Right cardiac atrium (tissue), 5 donors: ENCODE measurements at regions not wholly inside any gene's neighbourhood (a gene's known extent, or its start where the extent isn't known, plus 50 kb on each side); places are given as distances from the start of the nearest gene placed in this dataset.
"Not testable (repeated sequence)": the region's sequence is repeated elsewhere in the genome, so short reads cannot be mapped to it uniquely, and the experiment has no call there.

Source experiments
- ATAC-seq, 2 donors: fragments of 200-7000 bp; cut with Tn5 transposase; one replicate each; pipeline versions ENCODE4 v1.8.0 to v1.9.1; 2020; ENCODE audit warnings: moderate library complexity in 2 of 2, mild to moderate bottlenecking in 1 of 2
- DNase-seq, 3 donors: peaks; one replicate each; pipeline ENCODE4 v3.0.0-alpha.2; 2020
- H3K27ac ChIP-seq: one replicate; pipeline ENCODE4 v1.5.1; 2013; ENCODE audit warnings: mild to moderate bottlenecking, low read length, control low read depth, moderate library complexity
- H3K27me3 ChIP-seq: one replicate; pipeline ENCODE4 v1.6.1; 2013; ENCODE audit not compliant: control insufficient read depth, insufficient read depth
- H3K4me1 ChIP-seq: one replicate; pipeline ENCODE4 v1.6.1; 2013; ENCODE audit warnings: low read length; ENCODE audit not compliant: control insufficient read depth, insufficient read depth
- H3K4me3 ChIP-seq: one replicate; pipeline ENCODE4 v1.5.1; 2013; ENCODE audit warnings: low read length, control low read depth
- H3K9me3 ChIP-seq: one replicate; pipeline ENCODE4 v1.6.1; 2013; ENCODE audit warnings: low read length; ENCODE audit not compliant: control insufficient read depth
- WGBS: extraction: QIAGEN DNeasy Blood & Tissue Kit; methylation state at CpG from one replicate; pipeline ENCODE4 v1.1.7; 2013; 5-methylcytosine and 5-hydroxymethylcytosine counted together
- intact Hi-C, 4 donors: fragments of 100-400 bp; cut with DNase I; formaldehyde crosslinking; loops; one replicate each; pipeline versions ENCODE4 v1.11.0 to v1.14.0; 2022 to 2023
- donor health status: healthy with polysubstance abuse.
- donor health status: DM: no; HTN: yes; CAD: no.
- donor health status: DM: no; HTN: no; CAD: no.
- donor health status: DM: no; HTN: yes; CAD: no; lungs with severe emphysema.
- donor health status: DM: yes; HTN: yes; CAD: no.

DNA sequence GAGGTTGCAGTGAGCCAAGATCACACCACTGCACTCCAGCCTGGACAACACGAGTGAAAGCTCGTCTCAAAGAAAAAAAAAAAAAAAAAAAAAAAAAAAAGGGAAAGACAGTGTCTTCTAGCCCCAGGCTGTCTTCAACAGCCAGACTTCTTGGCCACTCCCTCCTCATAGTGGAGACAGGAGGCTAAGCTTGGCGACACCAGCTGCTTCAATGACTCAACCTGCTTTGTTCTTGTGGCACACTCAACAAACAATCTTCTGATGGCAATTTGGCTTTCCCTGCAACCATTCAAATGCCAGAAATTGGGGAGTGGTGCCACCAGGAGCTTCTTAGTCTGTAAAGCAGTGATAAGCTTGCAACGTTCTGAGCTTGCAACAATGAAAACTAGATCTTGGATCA is 290.4 kb upstream of the DYNLRB2 start:
- intact Hi-C loops: no loop called here
- H3K9me3 ChIP-seq: no peaks in the 10 kb centered on the region
- H3K4me1 ChIP-seq: no peaks in the 10 kb centered on the region
- 83% methylated on average over 4 of the region's 4 CpGs for WGBS
- DNase-seq (no peak), ATAC-seq (no peak)
- H3K4me3 ChIP-seq: no peak overlapping the region
- no peak overlapping the region for H3K27ac ChIP-seq
- no peaks in the 10 kb centered on the region for H3K27me3 ChIP-seq

DNA sequence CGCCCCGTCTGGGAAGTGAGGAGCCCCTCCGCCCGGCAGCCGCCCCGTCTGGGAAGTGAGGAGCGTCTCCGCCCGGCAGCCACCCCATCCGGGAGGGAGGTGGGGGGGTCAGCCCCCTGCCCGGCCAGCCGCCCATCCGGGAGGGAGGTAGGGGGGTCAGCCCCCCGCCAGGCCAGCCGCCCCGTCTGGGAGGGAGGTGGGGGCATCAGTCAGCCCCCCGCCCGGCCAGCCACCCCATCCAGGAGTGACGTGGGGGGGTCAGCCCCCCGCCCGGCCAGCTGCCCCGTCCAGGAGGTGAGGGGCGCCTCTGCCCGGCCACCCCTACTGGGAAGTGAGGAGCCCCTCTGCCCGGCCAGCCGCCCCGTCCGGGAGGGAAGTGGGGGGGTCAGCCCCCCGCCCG is 297.5 kb upstream of the DYNLRB2 start:
- ATAC-seq, H3K4me1 ChIP-seq, DNase-seq, intact Hi-C loops, H3K27ac ChIP-seq, H3K27me3 ChIP-seq, H3K4me3 ChIP-seq, H3K9me3 ChIP-seq: not testable (repeated sequence)
- 96% methylated on average over 8 of the region's 30 CpGs for WGBS

DNA sequence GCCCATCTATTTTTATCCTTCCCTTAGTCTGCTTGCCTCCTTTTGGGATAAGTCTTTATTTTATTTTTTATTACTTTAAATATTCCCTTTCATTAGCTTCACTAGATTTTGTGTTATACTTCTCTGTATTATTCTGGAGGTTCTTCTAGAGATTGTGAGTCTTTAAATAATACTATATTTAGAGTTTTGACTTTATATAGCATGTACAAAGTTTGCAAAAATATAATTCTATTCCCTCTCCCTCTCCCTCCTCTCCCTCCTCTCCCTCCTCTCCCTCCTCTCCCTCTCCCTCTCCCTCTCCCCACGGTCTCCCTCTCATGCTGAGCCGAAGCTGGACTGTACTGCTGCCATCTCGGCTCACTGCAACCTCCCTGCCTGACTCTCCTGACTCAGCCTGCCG is 298.5 kb upstream of the DYNLRB2 start:
- WGBS: 81% methylated on average over 3 of the region's 4 CpGs
- H3K27ac ChIP-seq, H3K27me3 ChIP-seq, H3K4me3 ChIP-seq, H3K9me3 ChIP-seq, DNase-seq, ATAC-seq, H3K4me1 ChIP-seq, intact Hi-C loops: not testable (repeated sequence)

DNA sequence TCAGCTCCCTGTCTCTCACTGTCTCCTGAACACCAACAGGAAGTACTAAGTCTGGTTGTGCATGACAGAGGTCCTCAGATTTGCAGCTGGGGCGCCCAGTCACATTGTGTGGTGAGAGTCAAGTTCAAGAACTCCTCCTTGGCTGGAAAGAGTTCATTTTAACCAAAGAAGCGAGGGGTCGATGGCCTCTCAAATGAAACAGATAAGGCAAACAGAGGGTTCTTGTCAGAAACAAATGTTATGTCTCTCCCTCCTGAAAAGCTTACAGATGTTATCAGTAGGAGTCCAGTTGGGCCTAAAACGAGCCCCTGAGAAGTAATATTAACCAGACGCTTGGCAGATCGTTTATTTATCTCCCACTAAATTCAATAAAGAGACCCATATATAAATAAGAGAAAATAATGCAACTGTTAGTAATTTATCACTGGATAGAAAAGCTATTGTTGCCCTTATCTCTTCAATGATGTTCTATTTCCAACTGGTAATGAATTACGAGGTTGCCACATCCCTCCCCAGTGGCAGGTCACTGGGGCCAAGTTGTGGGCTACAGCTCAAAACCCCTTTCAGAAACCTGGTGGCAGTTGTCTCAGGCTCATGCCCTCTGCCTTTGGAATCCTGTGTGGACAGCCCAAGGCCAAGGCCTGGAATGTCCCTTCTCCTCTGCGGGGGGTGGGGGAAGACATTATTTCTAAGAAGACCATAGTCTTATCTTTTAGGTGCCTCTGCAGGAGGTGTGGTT is 307.5 kb upstream of the DYNLRB2 start:
- DNase-seq: no peak
- no peak for ATAC-seq
- H3K27ac ChIP-seq: no peak overlapping the region
- H3K4me3 ChIP-seq: no peak overlapping the region
- H3K9me3 ChIP-seq: no peaks in the 10 kb centered on the region
- no peaks in the 10 kb centered on the region for H3K4me1 ChIP-seq
- intact Hi-C loops: no loop called here
- no peaks in the 10 kb centered on the region for H3K27me3 ChIP-seq
- 50% methylated on average over 8 of the region's 8 CpGs for WGBS

DNA sequence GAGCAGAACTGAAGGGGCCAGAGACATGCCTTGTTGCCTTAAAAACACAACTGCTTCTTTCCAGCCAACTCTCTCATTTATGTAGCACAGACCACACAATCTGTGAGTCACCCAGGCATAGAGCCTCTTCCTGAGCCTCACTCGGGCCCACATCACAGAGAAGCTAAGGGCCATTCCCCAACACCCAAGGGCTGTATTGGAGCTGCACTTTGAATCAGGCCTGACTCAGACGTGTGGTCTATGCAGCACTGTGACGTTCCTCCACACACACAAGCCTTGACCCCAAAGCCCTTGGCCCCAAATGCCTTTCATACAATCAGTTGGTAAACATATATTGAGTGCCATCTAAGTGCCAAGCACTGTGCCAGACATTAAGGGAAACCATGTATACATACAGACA is 308.9 kb upstream of the DYNLRB2 start:
- no peaks in the 10 kb centered on the region for H3K4me1 ChIP-seq
- no peaks in the 10 kb centered on the region for H3K27me3 ChIP-seq
- no peak overlapping the region for H3K27ac ChIP-seq
- no peaks in the 10 kb centered on the region for H3K9me3 ChIP-seq
- DNase-seq: no peak
- intact Hi-C loops: no loop called here
- H3K4me3 ChIP-seq: no peak overlapping the region
- 75% methylated on average over 3 of the region's 3 CpGs for WGBS
- ATAC-seq: no peak

DNA sequence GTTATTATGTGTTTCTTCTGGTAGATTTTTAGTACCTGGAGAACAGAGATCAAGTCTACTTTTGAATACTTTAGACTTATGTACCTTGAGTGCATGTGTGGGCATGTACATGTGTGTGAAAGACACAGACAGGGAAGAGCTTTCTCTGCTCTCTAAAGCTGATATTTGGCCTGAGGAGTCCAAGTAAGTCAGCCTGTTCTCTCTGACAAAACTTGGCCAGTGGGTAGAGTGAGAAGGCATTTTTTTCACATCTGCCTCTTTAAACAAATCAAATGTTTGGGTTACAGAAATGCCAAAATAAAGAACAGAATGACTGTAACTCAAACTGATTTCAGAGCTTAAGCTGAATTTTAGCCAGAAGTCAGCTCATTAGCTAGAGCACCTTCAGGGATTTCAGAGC is 309.7 kb upstream of the DYNLRB2 start:
- H3K27me3 ChIP-seq: no peaks in the 10 kb centered on the region
- no peak for DNase-seq
- intact Hi-C loops: no loop called here

DNA sequence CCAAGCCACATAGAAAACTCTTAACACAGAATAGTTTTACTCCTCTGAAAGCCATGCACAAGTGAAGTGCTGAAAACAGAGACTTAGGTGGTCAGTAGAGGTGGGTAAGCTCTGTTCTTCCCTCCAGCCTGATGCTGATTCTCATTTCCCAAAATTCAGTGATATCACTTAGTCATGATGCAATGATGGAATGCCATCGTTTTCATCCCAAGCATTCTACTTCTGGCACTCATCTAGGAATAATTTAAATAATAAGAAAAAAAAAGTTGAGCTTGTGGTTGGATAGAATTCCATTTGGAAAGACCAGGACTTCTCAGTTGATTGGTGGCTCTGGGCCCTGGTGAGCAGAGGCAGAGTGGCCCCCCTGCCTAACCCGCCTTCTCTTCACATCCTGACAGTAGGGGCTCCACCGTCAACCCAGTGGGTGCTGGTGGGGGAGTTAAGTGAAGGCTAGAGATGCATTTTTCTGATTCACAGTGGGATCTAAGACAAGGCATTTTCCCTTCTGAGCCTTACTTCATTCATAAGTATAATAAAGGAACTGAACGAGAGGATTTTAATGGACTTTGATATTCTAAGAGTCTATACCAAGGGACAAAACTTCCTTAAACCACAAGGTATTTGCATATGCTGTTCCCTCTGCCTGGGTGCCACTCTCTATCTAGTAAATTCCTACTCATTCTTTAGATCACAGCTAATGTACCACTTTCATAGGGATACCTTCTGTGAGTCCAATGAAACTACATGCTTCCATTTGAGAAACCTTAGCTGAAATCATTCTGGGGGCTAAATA is 310.3 kb upstream of the DYNLRB2 start:
- WGBS: 68% methylated on average over 4 of the region's 4 CpGs
- no peak overlapping the region for H3K27ac ChIP-seq
- H3K4me3 ChIP-seq: no peak overlapping the region
- no peak for DNase-seq
- H3K4me1 ChIP-seq: no peaks in the 10 kb centered on the region
- H3K9me3 ChIP-seq: no peaks in the 10 kb centered on the region
- intact Hi-C loops: no loop called here
- H3K27me3 ChIP-seq: no peaks in the 10 kb centered on the region
- no peak for ATAC-seq

More for the DNA sequence above, 309.7 kb upstream of the DYNLRB2 start:
- peak in 1 of 2 donors; percentile 57 for ATAC-seq
- Histone ChIP-seq H3K4me3 (no peak overlapping the region), H3K27ac (no peak overlapping the region), H3K9me3 (no peaks in the 10 kb centered on the region), H3K4me1 (no peaks in the 10 kb centered on the region)

DNA sequence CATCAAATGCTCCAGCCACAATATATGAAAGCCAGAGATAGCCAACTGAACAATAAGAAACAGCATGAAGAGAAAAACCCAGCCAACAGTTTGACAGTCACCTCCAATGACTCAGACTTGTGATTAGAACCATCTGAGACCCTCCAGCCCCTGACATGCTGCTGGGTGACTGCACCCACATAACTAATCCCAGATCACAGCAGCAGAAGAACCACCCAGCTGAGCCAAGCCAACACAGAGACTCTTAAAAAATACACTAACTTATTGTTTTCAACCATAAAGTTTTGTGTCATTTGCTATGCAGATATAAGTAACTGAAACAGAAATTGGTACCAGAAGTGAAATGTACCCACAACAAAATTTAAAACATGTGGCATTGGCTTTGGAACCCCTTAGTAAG is 314.3 kb upstream of the DYNLRB2 start:
- no peaks in the 10 kb centered on the region for H3K27me3 ChIP-seq
- no peaks in the 10 kb centered on the region for H3K9me3 ChIP-seq
- DNase-seq: no peak
- intact Hi-C loops: no loop called here
- H3K4me3 ChIP-seq: no peak overlapping the region
- H3K27ac ChIP-seq: no peak overlapping the region
- ATAC-seq: no peak
- no peaks in the 10 kb centered on the region for H3K4me1 ChIP-seq

DNA sequence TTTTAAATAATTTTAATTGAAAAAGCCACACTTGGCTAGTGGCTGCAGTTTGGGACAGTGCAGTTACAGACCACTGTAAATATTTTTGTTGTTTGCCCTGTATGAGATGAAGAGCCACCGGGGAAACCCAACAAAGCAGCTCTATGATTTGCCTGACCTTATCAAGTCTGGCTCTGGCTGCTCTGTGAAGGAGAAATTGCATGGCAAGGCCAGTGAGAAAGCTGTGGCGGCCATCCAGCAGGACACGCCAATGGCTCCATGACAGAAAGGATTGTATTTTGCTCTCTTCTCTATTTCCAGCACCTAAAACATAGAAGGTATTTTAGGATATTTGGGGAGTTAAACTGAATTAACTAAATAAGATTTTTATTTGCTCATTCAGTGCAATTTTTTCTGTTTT is 330.0 kb upstream of the DYNLRB2 start:
- DNase-seq (peak; percentile 51 to 91 (median 79)), ATAC-seq (peak; percentile 32 to 75)
- no peaks in the 10 kb centered on the region for H3K4me1 ChIP-seq
- intact Hi-C loops: no loop called here
- H3K9me3 ChIP-seq: no peaks in the 10 kb centered on the region
- no peak overlapping the region for H3K4me3 ChIP-seq
- 56% methylated on average over 3 of the region's 3 CpGs for WGBS
- H3K27me3 ChIP-seq: no peaks in the 10 kb centered on the region
- H3K27ac ChIP-seq: no peak overlapping the region

DNA sequence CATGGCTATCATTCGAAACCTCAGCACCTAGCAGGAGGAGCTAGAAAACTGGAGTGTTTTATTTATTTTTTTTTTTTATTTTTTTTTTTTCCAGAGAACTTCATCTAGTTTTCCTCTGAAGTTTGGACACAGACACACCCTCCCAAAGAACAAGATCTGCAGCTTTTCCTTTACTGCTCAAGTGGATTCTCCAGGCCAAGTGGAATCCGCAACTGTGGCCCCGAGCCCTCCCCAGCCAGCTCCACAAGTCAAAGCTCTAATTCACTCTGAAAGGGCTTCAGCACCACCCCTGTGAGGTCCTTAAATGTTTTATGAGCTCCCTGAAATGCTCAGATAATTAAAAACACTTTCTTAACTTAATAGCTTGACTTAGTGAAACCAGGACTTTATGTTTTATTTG is 332.1 kb upstream of the DYNLRB2 start:
- H3K9me3 ChIP-seq: no peaks in the 10 kb centered on the region
- no peaks in the 10 kb centered on the region for H3K4me1 ChIP-seq
- H3K4me3 ChIP-seq: no peak overlapping the region
- intact Hi-C loops: no loop called here
- DNase-seq: no peak
- WGBS: 84% methylated on average over 3 of the region's 3 CpGs
- H3K27me3 ChIP-seq: no peaks in the 10 kb centered on the region
- H3K27ac ChIP-seq: no peak overlapping the region
- ATAC-seq: no peak

DNA sequence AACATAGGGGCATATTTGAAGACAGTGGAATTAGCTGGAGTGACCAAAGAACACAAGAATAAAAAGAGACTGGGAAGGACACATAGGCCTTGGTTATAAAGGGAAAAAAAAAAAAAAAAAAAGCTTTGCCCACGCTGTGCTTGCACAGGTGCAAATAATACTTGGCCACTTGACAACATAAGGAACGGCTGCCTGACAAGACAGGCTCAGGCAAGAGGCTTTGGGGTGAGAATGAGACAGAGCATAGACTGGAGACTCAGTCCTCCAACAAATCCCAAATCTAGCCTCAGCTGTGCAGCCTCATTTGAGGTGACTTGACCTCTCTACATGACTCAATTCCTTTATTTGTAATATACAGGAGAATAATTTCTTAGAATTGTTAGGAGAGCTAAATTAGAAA is 332.8 kb upstream of the DYNLRB2 start:
- Histone ChIP-seq H3K4me1 (no peaks in the 10 kb centered on the region), H3K27me3 (no peaks in the 10 kb centered on the region), H3K4me3 (no peak overlapping the region), H3K9me3 (no peaks in the 10 kb centered on the region), H3K27ac (no peak overlapping the region)
- DNase-seq: no peak
- ATAC-seq: no peak
- intact Hi-C loops: no loop called here
- 65% methylated on average over 2 of the region's 2 CpGs for WGBS
